ENCODE measurements at regions not wholly inside any gene's neighbourhood (a gene's known extent, or its start where the extent isn't known, plus 50 kb on each side); places are given as distances from the start of the nearest gene placed in this dataset.
"Not testable (repeated sequence)": the region's sequence is repeated elsewhere in the genome, so short reads cannot be mapped to it uniquely, and the experiment has no call there.

GRCh38 chr10:29828440-29828894 lies 193.7 kb upstream of the SVIL start:
- no peak for DNase-seq (ENCODE audit: low spot score)

GRCh38 chr10:29827512-29827911 lies 192.7 kb upstream of the SVIL start:
- no peak for DNase-seq (ENCODE audit: low spot score)

GRCh38 chr10:29826801-29827450 lies 192.2 kb upstream of the SVIL start:
- DNase-seq (ENCODE audit: low spot score): no peak

- no peak for DNase-seq (ENCODE audit: low spot score)
These were observed 191.4 kb upstream of the SVIL start for GRCh38 chr10:29826221-29826620.

- no peak for DNase-seq (ENCODE audit: low spot score)
These were observed 188.8 kb upstream of the SVIL start for GRCh38 chr10:29823553-29824080.

- no peak for DNase-seq (ENCODE audit: low spot score)
These were observed 186.2 kb upstream of the SVIL start for GRCh38 chr10:29820890-29821461.

GRCh38 chr10:29816801-29817558 lies 182.2 kb upstream of the SVIL start:
- no peak for DNase-seq (ENCODE audit: low spot score)

GRCh38 chr10:29815572-29815971 lies 180.8 kb upstream of the SVIL start:
- DNase-seq (ENCODE audit: low spot score): no peak

GRCh38 chr10:29811751-29812427 lies 177.1 kb upstream of the SVIL start:
- DNase-seq (ENCODE audit: low spot score): no peak

GRCh38 chr10:29810816-29811215 lies 176.0 kb upstream of the SVIL start:
- DNase-seq (ENCODE audit: low spot score): no peak

GRCh38 chr10:29810231-29810630 lies 175.5 kb upstream of the SVIL start:
- DNase-seq (ENCODE audit: low spot score): not testable (repeated sequence)

- DNase-seq (ENCODE audit: low spot score): no peak
These were observed 174.6 kb upstream of the SVIL start for GRCh38 chr10:29809383-29809782.

GRCh38 chr10:29807163-29807806 lies 172.5 kb upstream of the SVIL start:
- DNase-seq (ENCODE audit: low spot score): no peak

- DNase-seq (ENCODE audit: low spot score): no peak
These were observed 171.6 kb upstream of the SVIL start for GRCh38 chr10:29806350-29806788.

GRCh38 chr10:29805134-29805723 lies 170.5 kb upstream of the SVIL start:
- no peak for DNase-seq (ENCODE audit: low spot score)

GRCh38 chr10:29804025-29804852 lies 169.5 kb upstream of the SVIL start:
- DNase-seq (ENCODE audit: low spot score): no peak

GRCh38 chr10:29802171-29802570 lies 167.4 kb upstream of the SVIL start:
- DNase-seq (ENCODE audit: low spot score): no peak

- DNase-seq (ENCODE audit: low spot score): no peak
These were observed 164.3 kb upstream of the SVIL start for GRCh38 chr10:29798921-29799690.

GRCh38 chr10:29797616-29798015 lies 162.8 kb upstream of the SVIL start:
- no peak for DNase-seq (ENCODE audit: low spot score)

GRCh38 chr10:29795850-29796249 lies 161.1 kb upstream of the SVIL start:
- DNase-seq (ENCODE audit: low spot score): no peak
